Keratinocyte (primary cell): ENCODE measurements at regions not wholly inside any gene's neighbourhood (a gene's known extent, or its start where the extent isn't known, plus 50 kb on each side); places are given as distances from the start of the nearest gene placed in this dataset.
"Not testable (repeated sequence)": the region's sequence is repeated elsewhere in the genome, so short reads cannot be mapped to it uniquely, and the experiment has no call there.

Experiments used
- CTCF ChIP-seq, 3 experiments: IDR thresholded peaks in 1 of 3; conservative IDR thresholded peaks in 1 of 3; optimal IDR thresholded peaks in 1 of 3; 2 replicates in 2 of 3; 3 replicates in 1 of 3; pipeline versions ENCODE3 to v1.5.1; 2011; ENCODE audit warnings: low read length in 3 of 3, mild to moderate bottlenecking in 3 of 3, moderate library complexity in 2 of 3, control low read depth in 1 of 3, inconsistent platforms in 1 of 3; ENCODE audit not compliant: insufficient read depth in 2 of 3; ENCODE audit errors: extremely low read depth in 1 of 3
- EZH2 ChIP-seq: IDR thresholded peaks from one replicate; pipeline ENCODE4 v1.6.1; 2012; ENCODE audit warnings: inconsistent platforms, mild to moderate bottlenecking, low read length, moderate library complexity

- not testable (repeated sequence) for TF ChIP-seq CTCF (optimal IDR thresholded peaks at IDR 0.05 in 1 of 3, IDR thresholded peaks at IDR 0.05 in 1 of 3, conservative IDR thresholded peaks at IDR 0.05 in 1 of 3; ENCODE audit: extremely low read depth in 1 of 3, insufficient read depth in 2 of 3, low read length in 3 of 3); EZH2
Measured at GRCh38 chr22:44619560-44620128, 82.4 kb upstream of the PRR5 start.
